HAP-1 (cell line): ENCODE measurements at regions not wholly inside any gene's neighbourhood (a gene's known extent, or its start where the extent isn't known, plus 50 kb on each side); places are given as distances from the start of the nearest gene placed in this dataset.

Experiments used
- DNase-seq, 2 experiments: peaks; one replicate each; pipeline ENCODE4 v3.0.0-alpha.2; 2016 to 2020; ENCODE audit warnings: low spot score in 2 of 2
- H3K27me3 ChIP-seq: fragments of 250-450 bp; sonication (Bioruptor Pico); 2 replicates; pipeline ENCODE4 v1.5.1; 2020; ENCODE audit warnings: low read depth, mild to moderate bottlenecking, moderate library complexity
- H3K36me3 ChIP-seq: fragments of 250-450 bp; sonication (Bioruptor Pico); replicated peaks from 2 replicates; pipeline ENCODE4 v1.5.1; 2020; ENCODE audit warnings: mild to moderate bottlenecking
- H3K4me1 ChIP-seq: fragments of 250-450 bp; sonication (Bioruptor Pico); 2 replicates; pipeline ENCODE4 v1.5.1; 2020; ENCODE audit warnings: mild to moderate bottlenecking
- H3K4me3 ChIP-seq: fragments of 250-450 bp; sonication (Bioruptor Pico); 2 replicates; pipeline ENCODE4 v1.5.1; 2020; ENCODE audit warnings: mild to moderate bottlenecking, moderate library complexity
- H3K9me3 ChIP-seq: fragments of 250-450 bp; sonication (Bioruptor Pico); 2 replicates; pipeline ENCODE4 v1.5.1; 2020; ENCODE audit warnings: mild to moderate bottlenecking, moderate library complexity
- in situ Hi-C: fragments of 300-500 bp; cut with MboI; formaldehyde crosslinking; loops from 3 replicates; pipeline ENCODE4 v1.14.3; 2020; ENCODE audit warnings: low sequenced_read_pairs, inconsistent platforms, mixed read lengths

DNA sequence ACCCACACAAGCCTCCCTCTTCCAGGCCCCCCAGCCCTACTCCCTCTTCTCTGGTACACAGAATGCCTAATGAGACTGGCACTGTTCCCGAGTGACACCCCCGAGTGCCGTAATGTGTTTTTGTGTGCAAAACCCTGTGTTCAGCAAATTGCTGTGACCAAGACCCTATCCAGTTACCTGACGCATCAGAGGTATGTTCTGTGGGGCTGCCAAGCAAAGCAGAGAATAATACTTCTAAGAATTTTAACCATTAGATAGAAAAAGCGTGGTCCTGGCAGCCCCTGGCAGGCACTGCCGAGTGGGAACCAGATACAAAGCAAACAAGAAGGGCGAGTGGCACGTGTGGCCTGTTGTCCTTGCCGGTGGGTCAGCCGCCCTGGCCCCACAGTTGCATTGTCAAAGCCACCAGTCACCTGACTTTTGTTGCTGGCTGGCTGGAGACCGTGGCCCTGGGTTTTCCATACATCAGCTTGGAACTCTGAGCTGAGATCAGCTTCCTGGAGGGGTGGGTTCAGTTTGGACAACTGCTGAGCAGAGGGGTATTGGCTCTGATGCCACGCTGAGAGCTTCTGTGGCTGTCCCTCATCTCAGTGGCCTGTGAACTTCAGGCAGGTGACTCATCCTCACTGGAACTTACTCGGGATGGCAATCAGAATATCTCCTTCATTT lies 69.1 kb upstream of the BRD7 start:
- in situ Hi-C loops, result no loop called here
- Histone ChIP-seq H3K9me3 (peaks cover 3% of the 10 kb centered on the region; the same call in 1 of the 2 replicates), H3K27me3 (no peaks in the 10 kb centered on the region), H3K4me1 (no peaks in the 10 kb centered on the region), H3K36me3 (no peaks in the 10 kb centered on the region), H3K4me3 (no peak overlapping the region)
- DNase-seq, result no peak

DNA sequence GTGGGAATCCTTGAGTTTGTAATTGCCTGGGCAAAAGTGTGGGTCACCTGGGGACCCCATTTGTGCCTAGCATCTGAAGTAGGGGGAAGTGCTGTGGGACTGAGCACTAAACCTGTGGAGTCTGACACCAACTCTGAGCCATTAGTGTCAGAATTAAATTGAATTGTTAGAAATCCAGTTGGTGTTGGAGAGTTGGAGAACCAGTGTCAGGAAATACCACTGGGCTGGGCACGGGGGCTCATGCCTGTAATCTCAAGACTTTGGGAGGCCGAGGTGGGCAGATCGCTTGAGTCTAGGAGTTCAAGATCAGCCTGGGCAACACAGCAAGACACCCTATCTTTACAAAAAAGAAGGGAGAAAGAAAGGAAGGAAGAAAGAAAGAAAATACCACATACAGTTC lies 67.5 kb upstream of the BRD7 start:
- Histone ChIP-seq H3K4me1 (no peaks in the 10 kb centered on the region), H3K27me3 (no peaks in the 10 kb centered on the region; the same call in 1 of the 2 replicates), H3K9me3 (no peaks in the 10 kb centered on the region), H3K4me3 (no peak overlapping the region), H3K36me3 (no peaks in the 10 kb centered on the region)
- in situ Hi-C loops, result no loop called here
- DNase-seq, result no peak

DNA sequence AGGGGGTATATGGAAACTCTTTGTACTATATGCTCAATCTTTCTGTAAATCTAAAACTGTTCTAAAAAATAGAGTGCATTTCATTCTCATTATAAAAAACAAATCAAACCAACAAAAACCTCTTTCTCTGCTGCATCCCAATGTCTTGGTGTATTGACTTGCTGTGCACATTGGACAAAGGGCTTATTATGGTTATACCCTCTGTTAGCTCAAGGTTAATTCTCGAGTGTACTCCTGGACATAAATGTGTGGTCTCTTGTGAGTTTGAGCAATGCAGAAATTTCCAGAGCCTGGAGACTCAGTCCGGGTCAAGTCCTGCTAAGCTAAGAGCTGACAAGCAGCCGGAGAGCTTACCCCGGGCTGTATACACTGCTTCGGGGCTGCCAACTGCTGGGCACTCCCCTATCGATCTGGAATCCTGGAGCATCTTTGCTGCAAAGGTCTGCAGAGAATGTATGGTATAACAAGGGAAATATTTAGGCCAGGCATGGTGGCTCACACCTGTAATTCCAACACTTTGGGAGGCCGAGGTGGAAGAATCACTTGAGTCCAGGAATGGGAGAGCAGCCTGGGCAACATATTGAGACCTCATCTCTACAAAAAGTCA lies 66.2 kb upstream of the BRD7 start:
- Histone ChIP-seq H3K4me3 (no peak overlapping the region), H3K36me3 (no peaks in the 10 kb centered on the region), H3K4me1 (no peaks in the 10 kb centered on the region), H3K27me3 (no peaks in the 10 kb centered on the region; the same call in 1 of the 2 replicates), H3K9me3 (no peaks in the 10 kb centered on the region)
- in situ Hi-C loops, result no loop called here
- no peak for DNase-seq

DNA sequence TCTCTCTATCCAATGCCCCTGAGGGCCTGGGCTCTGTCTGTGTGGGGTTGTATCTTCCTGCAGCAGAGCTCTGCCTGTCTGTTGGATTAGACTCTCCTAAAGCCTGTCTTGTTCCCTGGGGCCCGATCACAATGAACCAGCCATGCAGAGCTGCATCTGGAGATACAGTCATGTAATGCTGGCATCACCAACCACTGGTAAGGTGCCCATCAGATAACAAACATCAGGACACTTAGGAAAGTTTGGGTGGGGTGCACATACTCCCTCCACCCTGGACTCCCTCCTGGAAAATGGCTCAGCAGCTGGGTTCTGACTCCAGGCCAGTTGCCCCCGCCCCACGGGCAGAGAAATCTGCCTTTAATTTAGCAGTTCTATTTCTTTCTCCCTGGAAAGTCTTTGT lies 61.3 kb upstream of the BRD7 start:
- no peaks in the 10 kb centered on the region for H3K4me1 ChIP-seq
- in situ Hi-C loops, result no loop called here
- H3K4me3 ChIP-seq, result no peak overlapping the region
- no peak for DNase-seq
- no peaks in the 10 kb centered on the region for H3K9me3 ChIP-seq
- no peaks in the 10 kb centered on the region; the same call in 1 of the 2 replicates for H3K27me3 ChIP-seq
- H3K36me3 ChIP-seq, result no peaks in the 10 kb centered on the region

DNA sequence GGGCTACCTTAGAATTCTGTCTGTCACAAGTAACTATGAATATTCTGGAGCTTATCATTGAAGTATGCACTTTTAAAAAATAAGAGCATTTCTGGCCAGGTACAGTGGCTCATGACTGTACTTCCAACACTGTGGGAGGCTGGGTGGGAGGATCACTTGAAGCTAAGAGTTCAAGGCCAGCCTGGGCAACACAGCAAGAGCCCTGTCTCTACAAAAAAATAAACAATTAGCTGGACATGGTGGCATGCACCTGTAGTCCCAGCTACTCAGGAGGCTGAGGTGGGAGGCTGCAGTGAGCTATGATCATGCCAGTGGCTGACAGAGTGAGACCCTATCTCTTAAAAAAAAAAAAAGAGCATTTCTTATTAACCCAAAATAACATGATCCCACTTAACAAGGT lies 60.0 kb upstream of the BRD7 start:
- Histone ChIP-seq H3K9me3 (no peaks in the 10 kb centered on the region), H3K4me3 (no peak overlapping the region), H3K36me3 (no peaks in the 10 kb centered on the region), H3K4me1 (no peaks in the 10 kb centered on the region), H3K27me3 (no peaks in the 10 kb centered on the region; the same call in none of the 2 replicates)
- DNase-seq, result no peak
- in situ Hi-C loops, result no loop called here

DNA sequence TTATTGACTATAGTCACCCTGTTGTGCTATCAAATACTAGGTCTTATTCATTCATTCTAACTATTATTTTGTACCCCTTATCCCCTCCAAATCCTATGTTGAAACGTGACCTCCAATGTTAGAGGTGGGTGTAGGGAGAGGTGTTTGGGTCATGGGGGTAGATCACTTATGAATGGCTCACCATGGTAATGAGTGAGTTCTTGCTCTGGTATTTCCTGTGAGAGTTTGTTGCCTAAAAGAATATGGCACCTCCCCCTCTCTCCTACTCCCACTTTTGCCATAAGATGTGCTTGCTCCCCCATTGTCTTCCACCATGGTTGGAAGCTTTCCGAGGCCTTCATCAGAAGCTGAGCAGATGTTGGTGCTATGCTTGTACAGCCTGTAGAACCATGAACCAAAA lies 59.3 kb upstream of the BRD7 start:
- Histone ChIP-seq H3K9me3 (no peaks in the 10 kb centered on the region), H3K4me1 (no peaks in the 10 kb centered on the region), H3K4me3 (no peak overlapping the region), H3K36me3 (no peaks in the 10 kb centered on the region), H3K27me3 (no peaks in the 10 kb centered on the region; the same call in none of the 2 replicates)
- no peak for DNase-seq
- in situ Hi-C loops, result no loop called here

DNA sequence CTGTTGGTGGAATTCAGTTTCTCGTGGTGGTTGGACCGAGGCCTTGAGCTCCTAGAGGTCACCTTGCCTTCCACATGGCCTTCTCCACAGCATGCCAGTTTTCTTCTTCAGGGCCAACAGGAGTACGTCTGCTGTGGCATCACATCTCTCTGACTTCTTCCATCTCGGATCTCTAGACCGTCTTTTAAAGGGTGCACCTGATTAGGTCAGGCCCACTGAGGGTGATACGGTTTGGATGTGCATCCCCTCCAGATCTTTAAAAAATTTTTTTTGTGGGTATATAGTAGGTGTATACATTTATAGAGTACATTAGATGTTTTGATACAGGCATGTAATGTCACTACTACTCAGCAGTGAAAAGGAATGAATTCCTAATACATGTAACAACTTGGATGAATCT lies 58.3 kb upstream of the BRD7 start:
- Histone ChIP-seq H3K4me3 (no peak overlapping the region), H3K9me3 (no peaks in the 10 kb centered on the region), H3K4me1 (no peaks in the 10 kb centered on the region), H3K27me3 (no peaks in the 10 kb centered on the region; the same call in 1 of the 2 replicates), H3K36me3 (no peaks in the 10 kb centered on the region)
- no peak for DNase-seq
- in situ Hi-C loops, result no loop called here

DNA sequence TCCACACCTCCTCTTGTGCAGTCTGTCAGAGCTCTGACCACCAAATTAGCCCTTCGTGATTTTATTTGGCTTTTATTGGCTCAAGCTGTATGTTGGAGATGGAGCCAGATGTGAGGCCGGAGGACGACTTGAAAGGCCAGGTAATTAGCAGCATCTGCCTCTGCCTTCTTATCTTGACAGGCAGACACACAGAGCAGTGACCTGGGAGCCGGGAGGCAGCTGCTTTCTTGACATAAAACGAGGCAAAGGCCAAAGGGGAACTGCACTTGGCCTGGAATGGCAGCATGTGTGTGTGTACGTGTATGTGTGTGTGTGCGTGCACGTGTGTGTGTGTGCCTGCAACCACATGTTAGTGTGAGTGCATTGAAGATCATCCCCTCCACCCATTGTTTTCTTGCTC lies 56.9 kb upstream of the BRD7 start:
- H3K36me3 ChIP-seq, result no peaks in the 10 kb centered on the region
- no peaks in the 10 kb centered on the region for H3K9me3 ChIP-seq
- H3K27me3 ChIP-seq, result no peaks in the 10 kb centered on the region; the same call in 1 of the 2 replicates
- no peak overlapping the region for H3K4me3 ChIP-seq
- H3K4me1 ChIP-seq, result no peaks in the 10 kb centered on the region
- DNase-seq, result no peak
- in situ Hi-C loops, result no loop called here

DNA sequence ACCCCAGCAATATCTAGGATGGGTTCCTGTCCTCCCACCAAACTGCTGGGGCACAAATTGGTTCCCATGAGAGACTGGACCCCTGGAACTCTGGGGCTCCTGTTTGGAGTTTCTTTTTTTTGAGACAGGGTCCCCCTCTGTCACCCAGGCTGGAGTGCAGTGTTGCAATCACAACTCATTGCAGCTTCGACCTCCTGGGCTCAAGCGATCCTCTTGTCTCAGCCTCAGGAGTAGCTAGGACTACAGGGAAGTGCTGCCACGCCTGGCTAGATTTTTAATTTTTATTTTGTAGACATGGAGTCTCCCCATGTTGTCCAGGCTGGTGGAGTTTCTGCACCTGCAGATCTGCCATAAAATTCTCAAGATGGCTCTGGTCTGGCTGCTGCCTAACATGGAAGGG lies 56.3 kb upstream of the BRD7 start:
- no peaks in the 10 kb centered on the region for H3K9me3 ChIP-seq
- H3K4me3 ChIP-seq, result no peak overlapping the region
- DNase-seq, result no peak
- H3K4me1 ChIP-seq, result no peaks in the 10 kb centered on the region
- in situ Hi-C loops, result no loop called here
- no peaks in the 10 kb centered on the region for H3K36me3 ChIP-seq
- H3K27me3 ChIP-seq, result no peaks in the 10 kb centered on the region; the same call in 1 of the 2 replicates

DNA sequence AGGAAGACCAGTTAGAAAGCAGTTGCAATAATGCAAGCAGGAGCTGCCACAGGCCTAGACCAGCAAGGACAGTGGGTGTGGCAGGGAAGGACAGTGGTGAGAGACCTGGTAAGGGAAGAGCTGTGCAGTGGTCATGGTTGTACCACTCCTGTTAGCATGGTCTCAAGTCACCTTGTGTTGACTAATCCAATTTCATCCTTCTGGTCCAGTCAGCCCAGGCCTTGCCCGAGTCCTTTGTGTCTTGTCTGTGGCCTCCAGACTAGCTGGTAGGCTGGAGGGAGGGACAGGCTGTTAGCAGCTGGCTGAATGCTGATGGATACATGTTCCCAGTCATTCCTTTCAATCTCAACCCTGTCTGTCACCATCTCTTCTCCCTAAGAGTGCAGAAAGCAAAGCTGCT lies 54.1 kb upstream of the BRD7 start:
- no peaks in the 10 kb centered on the region; the same call in 1 of the 2 replicates for H3K27me3 ChIP-seq
- no peak for DNase-seq
- no peaks in the 10 kb centered on the region for H3K36me3 ChIP-seq
- in situ Hi-C loops, result no loop called here
- H3K9me3 ChIP-seq, result peaks cover 8% of the 10 kb centered on the region
- no peaks in the 10 kb centered on the region for H3K4me1 ChIP-seq
- no peak overlapping the region for H3K4me3 ChIP-seq

DNA sequence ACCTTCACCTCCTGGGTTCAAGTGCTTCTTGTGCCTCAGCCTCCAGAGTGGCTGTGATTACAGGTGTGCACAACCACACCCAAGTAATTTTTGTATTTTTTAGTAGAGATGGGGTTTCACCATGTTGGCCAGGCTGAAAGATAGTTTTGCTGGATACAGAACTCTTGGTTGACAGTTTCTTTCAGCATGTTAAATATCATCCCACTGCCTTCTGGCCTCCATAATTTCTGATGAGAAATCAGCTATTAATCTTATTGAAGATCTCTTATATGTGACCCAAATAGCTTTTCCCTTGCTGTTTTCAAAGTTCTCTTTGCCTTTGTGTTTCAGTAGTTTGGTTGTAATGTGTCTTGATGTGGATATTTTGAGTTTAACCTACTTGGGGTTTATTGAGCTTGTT lies 50.3 kb upstream of the BRD7 start:
- DNase-seq, result no peak
- Histone ChIP-seq H3K27me3 (no peaks in the 10 kb centered on the region; the same call in 1 of the 2 replicates), H3K4me1 (no peaks in the 10 kb centered on the region), H3K36me3 (no peaks in the 10 kb centered on the region), H3K9me3 (peaks cover 14% of the 10 kb centered on the region), H3K4me3 (no peak overlapping the region)
- in situ Hi-C loops, result no loop called here
